GM18870 (cell line): ENCODE measurements at regions not wholly inside any gene's neighbourhood (a gene's known extent, or its start where the extent isn't known, plus 50 kb on each side); places are given as distances from the start of the nearest gene placed in this dataset.
"Not testable (repeated sequence)": the region's sequence is repeated elsewhere in the genome, so short reads cannot be mapped to it uniquely, and the experiment has no call there.

Experiments used
- ATAC-seq: cut with Tn5 transposase; IDR thresholded peaks from one replicate; pipeline ENCODE4 v1.9.1; 2021; ENCODE audit warnings: moderate library complexity; ENCODE audit not compliant: unreplicated experiment

DNA sequence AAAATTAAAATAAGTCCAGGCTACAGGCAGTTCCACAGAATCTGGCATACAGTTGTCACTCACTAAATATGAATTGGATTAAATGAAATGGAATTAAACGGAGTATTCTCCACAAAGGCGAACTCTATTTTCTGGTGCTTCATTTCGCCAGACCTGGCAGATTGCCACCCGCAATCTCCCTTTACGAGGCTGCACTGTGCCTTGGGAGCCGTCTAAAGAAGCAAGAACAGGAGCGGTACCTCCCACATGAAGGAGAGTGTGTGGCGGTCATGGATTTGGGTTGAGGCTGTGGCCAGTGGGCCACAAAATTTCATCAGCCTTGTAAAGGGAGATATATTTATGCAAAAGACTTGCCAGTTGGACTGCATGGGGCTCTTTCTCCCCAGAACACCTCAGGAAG, 151.0 kb downstream of the OSR1 start:
- no peak for ATAC-seq

DNA sequence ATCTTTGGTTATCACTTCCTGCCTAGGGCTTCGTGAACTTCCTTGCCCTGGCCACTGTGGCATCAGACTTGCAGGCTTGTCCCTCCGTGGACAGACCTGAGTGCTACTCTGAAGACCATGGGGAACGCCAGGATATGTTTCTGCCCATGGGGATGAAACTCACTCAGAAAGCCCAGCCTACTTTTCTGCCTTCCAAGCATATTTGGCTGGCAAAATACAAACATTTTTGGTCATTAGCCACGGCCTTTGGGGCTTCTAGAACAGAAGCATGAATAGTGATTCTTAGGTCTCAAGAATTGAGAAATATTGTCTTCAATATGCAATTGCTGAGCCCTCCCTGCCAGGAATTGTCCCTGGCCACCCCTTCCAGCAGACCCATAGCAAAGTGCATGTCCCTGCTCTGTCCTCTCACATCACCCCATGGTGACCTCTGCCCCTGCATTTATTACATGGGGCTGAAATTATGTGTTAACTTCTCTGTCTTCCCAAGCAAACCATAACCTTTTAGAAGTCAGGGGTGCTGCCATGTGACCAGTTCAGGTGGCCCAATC, 152.4 kb downstream of the OSR1 start:
- no peak for ATAC-seq

DNA sequence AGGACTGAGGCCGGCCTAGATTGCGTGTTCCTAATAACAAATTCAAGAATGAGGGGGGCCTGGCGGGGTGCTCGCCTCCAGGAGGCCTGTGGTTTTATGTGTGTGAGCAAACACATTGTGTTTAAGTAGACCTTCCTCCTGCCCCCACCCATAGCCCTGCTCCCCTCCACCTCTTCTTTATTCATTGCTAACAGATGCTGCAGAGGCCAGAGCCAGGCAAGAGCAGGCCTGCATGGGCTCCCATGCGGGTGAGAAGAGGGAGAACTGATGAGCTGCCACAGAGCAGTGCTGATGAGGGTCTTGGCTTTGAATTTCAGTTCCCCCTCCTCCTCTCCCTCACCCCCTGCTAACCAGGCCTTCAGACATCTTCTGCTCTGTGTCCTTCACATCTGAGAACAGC, 154.6 kb downstream of the OSR1 start:
- no peak for ATAC-seq

DNA sequence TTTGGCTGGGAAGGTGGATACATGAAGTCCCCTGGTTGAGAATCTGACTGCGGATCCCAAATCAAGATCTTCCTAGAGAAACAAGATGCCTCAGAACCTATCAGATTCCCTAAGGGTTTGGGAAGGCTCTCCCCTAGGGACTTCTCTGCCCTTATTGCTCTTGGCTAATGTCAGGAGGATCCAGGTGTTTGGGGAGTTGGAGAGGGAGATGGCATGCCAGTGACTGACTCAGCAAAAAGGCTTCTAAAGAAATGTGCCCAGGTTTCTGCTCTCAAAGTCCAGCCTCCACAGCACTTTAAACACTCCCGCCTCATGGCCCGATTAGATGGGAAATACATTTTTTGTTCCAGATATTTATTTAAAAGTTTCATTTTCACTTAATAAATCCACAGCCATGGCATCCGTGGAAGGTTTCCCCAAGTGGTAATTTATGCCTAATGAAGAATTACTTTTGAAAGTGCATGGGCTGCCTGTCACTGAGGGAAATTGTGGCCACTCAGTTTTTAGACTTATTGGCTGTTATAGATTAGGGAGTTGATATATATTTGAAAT, 156.4 kb downstream of the OSR1 start:
- no peak for ATAC-seq

DNA sequence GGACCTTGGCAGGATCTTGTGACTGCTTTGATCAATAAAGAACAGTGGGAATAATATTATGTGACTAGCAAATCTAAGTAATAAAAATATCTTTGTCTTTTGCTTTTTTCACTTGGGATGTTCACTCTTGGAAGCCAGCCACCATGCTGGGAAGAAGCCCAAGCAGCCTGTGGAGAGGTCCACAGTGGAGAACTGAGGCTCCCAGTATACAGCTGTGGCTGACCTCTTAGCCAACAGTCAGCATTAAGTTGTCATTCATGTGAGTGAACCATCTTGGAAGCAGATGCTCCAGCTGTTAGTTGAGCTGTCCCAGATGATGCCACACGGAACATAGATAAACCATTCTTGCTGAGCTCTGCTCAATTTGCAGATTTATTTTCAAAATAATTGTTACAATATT, 160.0 kb downstream of the OSR1 start:
- no peak for ATAC-seq

DNA sequence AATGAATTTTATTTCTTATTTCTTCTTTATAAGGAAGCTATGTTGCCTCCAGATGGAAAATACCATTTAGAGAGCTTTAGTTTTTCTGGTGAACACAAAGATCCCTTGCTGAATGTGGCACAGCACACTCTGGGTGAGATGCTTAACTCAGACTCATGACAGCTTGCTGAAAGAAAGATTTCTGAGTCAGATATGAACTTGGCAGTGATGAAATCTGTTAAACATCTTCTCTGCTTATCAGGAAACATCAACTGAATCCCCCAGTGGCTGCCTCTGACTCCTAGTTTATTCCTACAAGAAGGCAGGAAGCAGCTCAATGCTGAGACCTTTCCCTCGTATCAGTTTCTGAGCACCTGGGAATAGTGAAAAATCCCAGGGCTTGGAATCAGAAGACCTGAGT, 162.8 kb downstream of the OSR1 start:
- no peak for ATAC-seq

DNA sequence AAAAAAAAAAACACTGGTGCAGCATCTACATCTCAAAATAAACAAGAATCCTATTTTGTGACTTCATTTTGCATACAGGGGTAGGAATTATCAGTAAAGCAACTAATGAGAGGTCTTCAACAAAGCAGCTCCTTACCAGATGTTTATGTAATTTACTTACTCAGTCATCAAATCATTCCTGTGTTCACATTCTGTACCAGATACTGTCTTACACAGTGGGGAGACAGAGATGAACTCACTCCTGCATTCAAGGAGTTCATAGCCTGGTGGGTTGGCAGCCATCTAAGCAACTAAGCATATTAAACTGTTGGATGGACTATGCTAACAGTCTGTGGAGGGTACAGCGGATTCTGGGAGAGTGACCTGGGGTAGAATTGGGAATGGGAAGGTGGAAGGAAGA, 169.0 kb downstream of the OSR1 start:
- ATAC-seq, result no peak

DNA sequence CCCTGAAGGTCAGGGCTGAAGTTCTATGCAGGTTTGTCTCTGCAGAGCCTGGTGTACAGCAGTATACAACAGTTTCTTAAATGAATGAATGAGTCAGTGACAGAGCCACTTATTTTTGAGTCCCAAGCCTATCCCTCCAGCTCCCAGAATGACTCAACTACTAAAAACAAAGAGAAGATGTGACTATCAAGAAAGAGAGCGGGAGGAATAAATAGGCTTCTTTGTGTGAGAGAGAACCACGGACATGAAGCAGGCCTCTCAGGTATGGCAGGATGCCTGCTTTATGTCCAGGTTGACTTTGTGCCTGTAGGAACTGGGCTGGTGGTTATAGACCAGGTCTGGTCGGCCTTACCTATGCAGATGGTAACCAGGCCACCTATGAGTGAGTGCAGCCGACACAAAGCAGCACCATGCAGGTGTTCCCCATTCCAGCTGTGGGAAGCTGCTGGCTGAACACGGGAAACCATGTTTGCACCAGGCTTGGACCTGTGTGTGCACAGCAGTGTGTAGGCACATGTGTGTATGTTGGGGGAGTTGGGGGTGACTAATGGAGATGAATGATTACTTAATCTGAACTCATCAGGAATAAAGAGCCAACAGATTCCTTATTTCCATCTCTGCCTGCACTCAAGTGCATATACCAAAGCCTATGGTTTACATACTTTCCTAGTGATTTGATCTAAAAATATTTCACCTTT, 171.0 kb downstream of the OSR1 start:
- ATAC-seq, result no peak

DNA sequence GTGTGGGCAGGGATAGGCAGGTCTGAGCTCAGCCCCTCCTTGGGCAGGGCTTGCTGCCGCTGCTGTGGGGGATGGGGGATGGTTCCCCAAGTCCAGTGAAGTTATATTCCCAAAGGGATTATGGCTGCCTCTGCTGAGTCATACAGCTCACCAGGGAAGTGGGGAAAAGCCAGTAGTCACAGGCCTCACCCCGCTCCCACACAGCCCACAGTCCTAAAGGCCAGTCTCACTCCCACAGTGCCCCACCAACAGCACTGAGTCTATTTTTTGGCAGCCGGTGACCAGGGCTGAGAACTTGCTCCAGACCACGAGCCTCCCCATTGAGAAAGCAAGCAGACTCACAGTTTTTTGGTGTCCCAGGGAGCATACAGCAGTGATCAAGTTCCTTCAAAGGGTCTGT, 173.3 kb downstream of the OSR1 start:
- ATAC-seq, result no peak

DNA sequence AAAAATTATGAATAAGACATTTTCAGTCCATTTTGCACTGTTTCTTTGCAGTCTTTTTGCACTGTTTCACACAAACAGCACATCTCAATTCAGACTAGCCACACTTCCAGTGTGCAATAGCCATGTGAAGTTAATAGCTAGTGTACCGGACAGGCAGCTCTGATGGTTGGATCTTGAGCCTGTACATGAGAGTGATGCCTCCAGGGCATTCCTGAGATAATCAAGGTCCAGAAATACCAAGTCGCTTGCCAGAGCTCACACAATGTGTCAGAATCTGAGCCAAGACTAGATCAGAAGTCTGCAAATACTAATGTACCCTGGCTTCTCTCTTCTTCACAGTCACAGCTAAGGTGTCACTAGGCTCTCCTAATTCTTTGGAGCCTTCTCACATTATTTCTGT, 180.2 kb downstream of the OSR1 start:
- ATAC-seq, result no peak

DNA sequence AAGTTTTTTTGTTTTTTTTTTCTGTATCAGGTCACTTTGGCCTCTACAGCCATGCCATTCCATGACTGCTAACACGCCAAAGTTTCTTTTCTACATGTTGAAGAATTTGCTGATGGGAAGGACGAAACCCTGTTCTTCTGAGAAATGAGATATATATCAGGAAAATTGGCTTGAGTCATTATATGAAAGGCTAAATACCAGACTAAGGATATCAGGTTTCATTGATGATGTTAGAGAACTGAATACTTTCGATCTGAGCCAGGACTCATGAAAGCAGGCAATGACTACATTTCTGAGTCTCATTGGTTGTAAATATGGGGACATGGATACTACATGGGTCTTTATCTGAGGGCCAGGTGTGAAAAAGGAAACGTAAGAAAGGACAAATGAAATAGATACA, 181.4 kb downstream of the OSR1 start:
- ATAC-seq, result no peak

DNA sequence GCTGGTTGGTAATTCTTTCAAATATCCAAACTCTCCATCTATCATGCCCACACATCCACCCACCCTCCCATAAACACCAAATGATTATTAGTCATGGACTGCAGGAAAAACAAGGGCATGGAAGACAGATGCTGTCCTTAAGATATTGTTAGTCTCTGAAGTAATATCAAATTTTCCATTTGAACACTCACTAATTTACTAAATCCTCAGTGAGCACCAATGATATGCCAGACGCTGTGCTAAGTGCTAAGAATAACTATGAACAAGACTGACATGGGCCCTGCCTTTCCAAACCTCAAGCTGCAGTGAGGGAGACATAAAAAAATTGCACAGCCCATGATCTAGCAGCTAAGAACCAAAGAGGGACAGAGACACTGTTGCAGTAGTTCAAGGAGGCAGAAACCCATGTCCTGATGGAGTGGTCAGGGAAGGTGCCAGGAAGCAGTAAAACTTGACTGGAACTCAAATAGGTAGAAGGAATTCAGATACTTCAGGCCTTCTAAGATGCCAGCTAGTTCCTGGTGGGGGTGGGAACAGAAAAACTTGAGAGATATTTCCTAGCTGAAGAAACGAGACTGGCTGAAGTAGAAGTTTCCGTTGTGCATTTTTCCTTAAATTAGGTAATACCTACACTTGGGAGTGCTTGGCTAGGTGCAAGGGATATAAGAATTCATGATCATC, 182.1 kb downstream of the OSR1 start:
- no peak for ATAC-seq

DNA sequence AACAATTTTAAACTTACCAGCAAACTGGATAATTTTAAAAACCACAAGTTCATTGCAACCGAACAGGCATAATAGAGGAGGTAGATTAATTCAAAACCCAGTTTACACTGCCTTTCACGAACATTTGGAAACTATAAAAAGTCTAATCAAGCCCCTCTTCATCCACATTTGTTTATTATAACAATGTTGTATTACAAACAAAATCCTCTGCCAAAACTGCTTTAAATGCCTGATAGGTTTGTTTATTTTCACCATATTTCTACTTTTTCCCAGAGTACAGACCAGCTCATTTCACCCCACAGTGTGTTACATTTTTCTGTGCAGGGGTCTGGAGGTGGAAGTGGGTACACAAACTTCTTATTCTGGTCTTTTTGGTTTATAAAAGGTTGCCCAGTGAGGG, 184.2 kb downstream of the OSR1 start:
- no peak for ATAC-seq

DNA sequence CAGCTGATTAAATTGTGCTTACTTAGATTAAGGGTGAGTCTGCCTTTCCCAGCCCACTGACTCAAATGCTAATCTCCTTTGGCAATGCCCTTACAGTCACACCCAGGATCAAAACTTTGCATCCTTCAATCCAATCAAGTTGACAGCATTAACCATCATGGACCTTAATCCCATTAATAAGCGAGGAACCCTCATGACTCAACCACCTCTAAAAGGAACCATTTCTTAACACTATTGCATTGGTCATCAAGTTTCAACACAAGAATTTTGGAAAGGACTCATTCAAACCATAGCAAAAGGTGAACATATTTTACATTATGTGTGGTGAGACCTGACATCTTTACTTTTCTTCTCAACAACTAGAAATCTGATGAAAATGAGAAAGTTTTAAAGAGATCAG, 187.0 kb downstream of the OSR1 start:
- no peak for ATAC-seq

DNA sequence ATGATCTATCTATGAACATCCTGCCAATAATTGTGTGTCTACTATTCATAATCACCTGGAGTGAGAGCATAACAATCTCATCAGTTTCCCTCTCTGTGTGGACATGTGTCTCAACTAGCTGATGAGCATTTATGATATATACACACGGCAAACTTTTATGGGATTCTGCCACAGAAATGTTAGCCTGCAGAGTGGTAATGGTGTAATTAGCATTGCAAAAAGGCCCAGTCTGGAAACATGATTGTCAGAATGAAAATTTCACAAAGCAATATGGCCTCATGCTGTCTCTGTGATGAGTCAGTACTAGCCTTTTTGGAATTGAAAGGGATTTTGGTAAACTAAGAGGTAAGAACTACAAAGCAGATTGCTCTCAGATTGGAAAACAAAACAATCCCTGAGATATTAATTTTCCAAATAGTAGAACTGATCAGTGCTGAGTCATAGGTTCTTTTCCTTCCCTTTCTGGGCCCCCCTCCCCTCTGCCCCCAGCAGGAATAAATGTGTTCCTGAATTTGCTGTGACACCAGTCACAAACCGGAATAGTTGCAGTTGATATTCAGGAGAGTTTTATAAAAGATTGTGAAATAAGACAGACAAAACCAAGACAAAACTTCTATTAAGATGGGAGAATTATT, 189.2 kb downstream of the OSR1 start:
- ATAC-seq, result no peak

DNA sequence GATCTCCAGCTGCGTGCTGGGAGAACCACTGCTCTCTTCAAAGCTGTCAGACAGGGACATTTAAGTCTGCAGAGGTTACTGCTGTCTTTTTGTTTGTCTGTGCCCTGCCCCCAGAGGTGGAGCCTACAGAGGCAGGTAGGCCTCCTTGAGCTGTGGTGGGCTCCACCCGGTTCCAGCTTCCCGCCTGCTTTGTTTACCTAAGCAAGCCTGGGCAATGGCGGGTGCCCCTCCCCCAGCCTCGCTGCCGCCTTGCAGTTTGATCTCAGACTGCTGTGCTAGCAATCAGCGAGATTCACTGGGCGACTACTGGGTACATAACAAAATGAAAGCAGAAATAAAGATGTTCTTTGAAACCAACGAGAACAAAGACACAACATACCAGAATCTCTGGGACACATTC, 194.3 kb downstream of the OSR1 start:
- not testable (repeated sequence) for ATAC-seq

DNA sequence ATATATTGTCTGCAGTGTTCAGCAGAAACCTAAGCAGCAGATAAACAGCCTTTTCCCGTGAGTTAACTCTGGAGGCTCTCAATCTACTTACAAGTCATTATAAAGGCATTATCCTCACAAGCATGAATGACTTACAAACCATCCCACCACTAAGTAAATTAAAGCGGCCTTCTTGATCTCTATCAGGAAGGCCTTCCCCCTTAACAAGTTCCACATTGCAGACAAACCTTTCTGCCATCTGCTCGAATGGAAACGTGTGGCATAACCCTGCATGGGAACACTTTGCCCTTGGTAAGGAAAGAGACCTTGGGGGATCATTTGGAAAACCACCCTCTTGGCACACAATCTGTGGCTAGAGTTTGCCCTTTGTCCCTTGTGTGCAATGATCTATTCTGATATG, 199.5 kb downstream of the OSR1 start:
- no peak for ATAC-seq

DNA sequence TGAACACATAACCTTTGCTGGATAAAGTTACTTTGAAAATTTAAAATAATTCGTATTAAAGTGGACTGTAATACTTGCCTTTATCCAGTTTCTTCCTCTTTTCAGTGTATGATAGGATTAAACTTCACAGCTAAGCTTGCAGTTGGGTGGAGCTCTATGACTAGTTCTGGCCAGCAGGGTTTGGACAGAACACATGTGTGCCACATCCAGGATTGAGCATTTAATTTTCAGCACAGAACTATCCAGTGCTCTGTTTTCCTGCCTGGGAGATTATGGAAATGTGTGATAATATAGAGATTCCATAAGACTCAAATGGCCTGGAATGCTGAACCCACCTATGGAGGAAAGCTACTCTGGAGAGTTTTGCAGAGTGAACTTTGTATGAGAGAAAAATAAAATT, 200.2 kb downstream of the OSR1 start:
- ATAC-seq, result no peak

DNA sequence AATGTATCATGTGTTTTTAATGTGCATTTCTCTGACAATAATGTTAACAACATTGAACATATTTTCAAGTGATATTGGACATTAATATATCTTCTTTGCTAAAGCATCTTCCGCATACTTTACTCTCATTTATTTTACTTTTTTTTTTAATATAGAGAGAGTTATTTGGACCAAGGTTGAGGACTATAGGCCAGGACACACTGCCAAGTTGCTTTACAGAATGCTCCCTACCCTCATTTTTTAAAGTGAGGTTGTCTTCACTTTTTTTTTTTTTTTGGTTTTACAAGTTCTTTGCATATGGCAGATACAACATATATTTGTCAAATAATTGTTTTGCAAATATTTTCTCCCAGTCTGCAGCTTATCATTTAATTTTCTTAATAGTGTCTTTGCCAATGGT, 201.8 kb downstream of the OSR1 start:
- ATAC-seq, result no peak

DNA sequence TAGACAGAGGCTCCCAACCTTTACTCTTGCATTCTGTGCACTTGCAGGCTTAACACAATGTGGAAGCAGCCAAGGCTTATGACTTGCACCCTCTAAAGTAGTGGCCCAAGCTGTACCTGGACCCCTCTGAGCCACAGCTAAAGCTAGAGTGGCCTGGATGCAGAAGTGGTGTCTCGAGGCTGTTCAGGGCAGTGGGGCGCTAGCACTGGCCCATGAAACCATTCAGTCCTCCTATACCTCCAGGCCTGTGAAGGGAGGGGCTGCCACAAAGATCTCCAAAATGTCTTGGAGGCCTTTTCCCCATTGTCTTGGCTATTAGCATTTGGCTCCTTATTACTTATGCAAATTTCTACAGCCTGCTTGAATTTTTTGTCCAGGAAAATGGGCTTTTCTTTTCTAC, 207.7 kb downstream of the OSR1 start:
- ATAC-seq, result no peak

DNA sequence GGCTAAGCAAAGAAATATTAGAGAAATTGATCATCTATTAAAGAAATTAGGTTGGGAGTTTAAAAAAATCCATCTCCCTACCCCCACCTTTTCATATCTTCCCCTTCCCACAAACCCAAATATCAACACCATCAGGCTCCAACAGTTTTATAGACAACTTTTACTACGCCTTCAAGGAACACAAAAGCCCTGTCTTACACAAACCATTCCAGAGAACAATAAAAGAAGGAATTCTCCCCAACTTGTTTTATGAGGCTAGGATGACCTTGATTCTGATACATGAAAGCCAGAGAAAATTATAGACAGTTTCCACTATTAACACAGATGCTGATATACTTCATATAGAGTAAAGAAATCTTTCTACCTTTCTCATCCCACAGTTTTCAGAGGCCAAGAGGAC, 211.6 kb downstream of the OSR1 start:
- no peak for ATAC-seq
